OCI-LY7 (cell line): ENCODE measurements at regions not wholly inside any gene's neighbourhood (a gene's known extent, or its start where the extent isn't known, plus 50 kb on each side); places are given as distances from the start of the nearest gene placed in this dataset.

Experiments
- CTCF ChIP-seq: fragments of 200-600 bp; sonication (generic); conservative IDR thresholded peaks from 2 replicates; pipeline ENCODE4 v1.5.1; 2014; ENCODE audit warnings: mild to moderate bottlenecking, antibody characterized with exemption, low read length, moderate library complexity, mixed read lengths
- EZH2phosphoT487 ChIP-seq: fragments of 200-600 bp; sonication (generic); IDR thresholded peaks from 2 replicates; pipeline ENCODE4 v1.6.1; 2018; ENCODE audit warnings: low read depth, borderline replicate concordance, mild to moderate bottlenecking, mixed run types, antibody characterized with exemption, low read length, moderate library complexity, mixed read lengths

- no peak for TF ChIP-seq CTCF
- TF ChIP-seq EZH2phosphoT487: no peak
Measured at GRCh38 chr7:112963634-112964033, 123.0 kb downstream of the GPR85 start.
